ENCODE measurements at regions not wholly inside any gene's neighbourhood (a gene's known extent, or its start where the extent isn't known, plus 50 kb on each side); places are given as distances from the start of the nearest gene placed in this dataset.

GRCh38 chr9:22217254-22217653, 208.1 kb upstream of the CDKN2B start:
- in situ Hi-C loops (cut with HindIII; ENCODE audit: low sequenced_read_pairs): no loop called here

GRCh38 chr9:22225856-22226255, 216.8 kb upstream of the CDKN2B start:
- in situ Hi-C loops (cut with HindIII; ENCODE audit: low sequenced_read_pairs): loop anchor here (25.0 kb wide), 1 partner anchor 189 kb away; no protein-coding TSS in a partner anchor

DNA sequence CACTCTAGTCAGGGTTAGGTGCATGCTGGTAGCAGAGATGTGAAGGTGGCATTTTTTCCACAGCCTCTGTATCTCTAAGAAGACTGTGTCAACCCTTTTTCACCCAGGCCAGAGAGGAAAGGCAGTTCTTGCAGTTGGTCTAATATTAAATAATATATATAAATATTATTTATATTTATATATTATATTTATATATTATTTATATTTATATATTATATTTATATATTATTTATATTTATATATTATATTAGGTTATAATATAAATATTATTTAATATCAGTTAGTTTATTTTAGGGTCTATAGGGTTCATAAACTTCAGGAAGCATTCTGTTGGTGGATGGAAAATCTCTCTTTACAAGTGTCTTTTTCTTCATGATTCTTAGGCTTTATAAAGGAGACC, 218.6 kb upstream of the DMRTA1 start:
- in situ Hi-C loops (cut with HindIII; ENCODE audit: low sequenced_read_pairs): loop anchor here (25.0 kb wide), 1 partner anchor 191 kb away; no protein-coding TSS in a partner anchor

GRCh38 chr9:22228542-22228941, 218.1 kb upstream of the DMRTA1 start:
- in situ Hi-C loops (cut with HindIII; ENCODE audit: low sequenced_read_pairs): loop anchor here (25.0 kb wide), 1 partner anchor 191 kb away; no protein-coding TSS in a partner anchor

DNA sequence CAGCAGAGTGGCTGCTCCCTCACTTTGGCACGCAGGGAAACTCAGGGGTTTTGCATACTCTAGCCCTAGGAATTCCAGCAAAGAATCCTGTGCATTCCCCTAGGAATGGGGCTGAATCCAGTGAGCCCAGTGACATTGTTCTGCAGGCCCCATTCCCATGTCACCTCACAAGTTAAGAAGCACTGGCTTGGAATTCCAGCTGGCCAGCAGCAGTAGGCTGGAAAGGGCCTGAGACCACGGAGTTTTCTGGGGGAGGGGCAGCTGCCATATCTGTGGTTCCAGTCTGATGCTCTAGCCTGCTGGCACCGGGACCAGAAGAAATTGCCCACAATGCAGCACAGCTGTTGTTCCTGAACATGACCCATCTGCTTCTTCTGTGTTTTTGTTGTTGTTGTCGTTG, 217.6 kb upstream of the DMRTA1 start:
- in situ Hi-C loops (cut with HindIII; ENCODE audit: low sequenced_read_pairs): loop anchor here (25.0 kb wide), 1 partner anchor 192 kb away; no protein-coding TSS in a partner anchor

GRCh38 chr9:22231309-22231708, 215.3 kb upstream of the DMRTA1 start:
- in situ Hi-C loops (cut with HindIII; ENCODE audit: low sequenced_read_pairs): loop anchor here (25.0 kb wide), 1 partner anchor 194 kb away; no protein-coding TSS in a partner anchor

- in situ Hi-C loops (cut with HindIII; ENCODE audit: low sequenced_read_pairs): loop anchor here (25.0 kb wide), 1 partner anchor 196 kb away; no protein-coding TSS in a partner anchor
These were observed 213.7 kb upstream of the DMRTA1 start for GRCh38 chr9:22232971-22233370.

DNA sequence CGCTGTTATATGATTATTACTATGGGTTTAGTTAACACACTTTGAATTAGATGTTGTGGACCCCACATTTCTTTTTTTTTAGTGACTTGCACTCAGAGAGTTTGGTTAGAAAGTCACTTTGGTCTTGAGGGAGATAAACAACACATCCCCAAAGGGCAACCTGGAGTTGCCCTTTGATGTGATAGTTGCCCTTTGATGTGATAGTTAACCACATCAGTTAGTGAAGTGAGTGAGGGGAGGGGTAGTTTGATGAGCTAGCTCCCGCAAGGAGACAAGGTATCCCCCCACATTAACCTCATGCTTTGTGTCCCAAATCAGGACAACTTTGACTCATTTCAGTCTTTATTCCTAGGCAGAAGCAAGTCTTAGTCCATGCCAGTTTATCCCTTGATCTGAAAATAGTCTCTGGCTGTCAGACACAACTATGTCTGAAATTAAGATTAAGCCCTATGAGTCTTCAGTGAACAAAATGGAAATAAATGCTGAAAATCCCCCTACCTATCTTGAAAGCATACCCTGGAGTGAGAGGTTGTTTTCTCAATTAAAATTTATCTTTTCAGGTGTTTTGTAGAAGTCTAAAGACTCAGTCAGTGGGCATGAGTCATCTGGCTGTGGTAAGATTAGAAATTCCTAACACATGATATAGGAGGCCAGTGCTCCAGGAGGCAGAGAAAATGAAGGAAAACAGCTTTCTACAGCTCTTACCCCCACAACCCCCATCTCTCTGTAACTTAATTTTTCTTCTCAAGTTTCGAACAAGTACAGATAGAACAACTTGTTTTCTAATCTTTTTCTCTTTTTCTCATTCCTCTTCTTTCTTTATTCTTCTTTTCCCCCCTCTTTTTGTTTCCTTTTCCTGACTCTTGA, 208.9 kb upstream of the DMRTA1 start:
- in situ Hi-C loops (cut with HindIII; ENCODE audit: low sequenced_read_pairs): loop anchor here (25.0 kb wide), 1 partner anchor 200 kb away; no protein-coding TSS in a partner anchor

GRCh38 chr9:22238809-22239684, 207.6 kb upstream of the DMRTA1 start:
- in situ Hi-C loops (cut with HindIII; ENCODE audit: low sequenced_read_pairs): loop anchor here (25.0 kb wide), 1 partner anchor 202 kb away; no protein-coding TSS in a partner anchor

DNA sequence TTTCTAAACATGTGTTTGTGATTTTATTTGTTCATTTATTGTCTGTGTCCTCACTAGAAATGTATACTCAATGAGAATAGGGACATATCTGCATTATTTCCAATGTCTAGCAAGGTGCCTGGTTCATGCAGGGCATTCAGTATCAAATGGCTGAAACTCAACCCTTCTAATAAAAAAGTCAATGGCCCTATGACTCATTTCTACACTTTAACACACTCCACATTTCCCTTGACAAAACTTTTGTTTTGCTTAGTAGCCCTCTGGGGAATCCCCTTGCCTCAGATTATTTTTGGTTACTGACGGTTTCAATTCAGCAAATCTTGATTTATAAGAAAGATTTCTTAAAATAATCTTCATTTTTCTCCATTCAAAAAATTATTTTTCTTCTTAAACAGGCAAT, 206.0 kb upstream of the DMRTA1 start:
- in situ Hi-C loops (cut with HindIII; ENCODE audit: low sequenced_read_pairs): loop anchor here (25.0 kb wide), 1 partner anchor 203 kb away; no protein-coding TSS in a partner anchor

DNA sequence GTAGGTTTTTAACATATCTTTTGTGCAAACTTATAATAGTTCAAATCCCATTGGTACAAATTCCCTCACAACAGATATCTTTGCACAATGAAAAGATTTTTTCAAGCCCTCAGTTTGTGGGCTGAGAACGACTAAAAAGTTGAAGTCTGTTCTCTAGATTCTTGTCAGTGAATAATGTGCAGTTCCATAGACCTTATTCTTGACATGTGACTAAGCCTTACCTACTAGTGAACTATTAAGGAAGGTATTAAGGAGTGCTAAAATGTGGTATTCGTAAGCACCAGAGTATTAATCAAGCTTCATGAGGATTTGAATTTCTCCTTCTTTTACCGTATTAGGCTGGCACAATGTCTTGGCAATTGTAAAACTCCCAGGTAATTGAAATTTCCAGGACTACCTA, 205.6 kb upstream of the DMRTA1 start:
- in situ Hi-C loops (cut with HindIII; ENCODE audit: low sequenced_read_pairs): loop anchor here (25.0 kb wide), 1 partner anchor 204 kb away; no protein-coding TSS in a partner anchor

GRCh38 chr9:22241611-22242010, 205.0 kb upstream of the DMRTA1 start:
- in situ Hi-C loops (cut with HindIII; ENCODE audit: low sequenced_read_pairs): loop anchor here (25.0 kb wide), 1 partner anchor 204 kb away; no protein-coding TSS in a partner anchor

DNA sequence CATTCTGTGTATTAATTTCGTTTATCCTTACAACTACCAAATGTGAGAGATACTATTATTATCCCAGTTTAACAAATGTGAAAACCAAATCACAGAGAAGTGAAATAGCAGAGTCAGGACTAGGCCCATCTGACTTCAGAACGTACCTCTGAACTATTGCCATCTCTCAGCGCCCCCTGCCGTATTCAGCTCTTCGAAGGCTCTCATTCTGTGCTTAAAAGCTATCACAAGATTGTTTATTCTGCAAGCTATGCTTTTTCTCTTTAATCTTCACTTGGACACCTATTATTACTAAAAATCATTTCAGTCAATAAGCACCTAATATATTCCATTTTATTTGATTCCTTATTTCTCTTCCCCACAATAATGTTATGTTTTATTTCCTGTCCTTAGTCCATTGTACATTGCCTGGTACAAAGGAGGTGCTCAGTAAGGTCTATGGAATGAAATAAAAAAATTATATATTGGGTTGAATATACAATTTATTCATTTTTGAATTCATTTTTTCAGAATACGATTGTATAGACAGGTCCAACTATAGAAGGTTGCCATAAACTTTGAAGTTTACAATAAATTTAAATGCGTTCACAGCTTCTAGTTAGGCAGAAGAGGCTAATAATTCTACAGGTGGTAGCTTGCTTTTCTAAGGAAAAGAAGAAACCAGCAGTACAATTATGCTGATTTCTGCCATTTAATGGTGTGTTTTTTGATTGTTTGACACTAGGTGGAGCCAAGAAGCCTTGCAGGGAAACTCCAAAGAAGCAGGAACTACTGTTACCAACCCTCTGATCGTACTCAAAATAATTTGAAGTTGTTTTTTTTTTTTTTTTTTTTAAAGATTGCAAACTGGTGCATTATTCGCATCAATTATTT, 202.2 kb upstream of the DMRTA1 start:
- in situ Hi-C loops (cut with HindIII; ENCODE audit: low sequenced_read_pairs): loop anchor here (25.0 kb wide), 1 partner anchor 207 kb away; no protein-coding TSS in a partner anchor

DNA sequence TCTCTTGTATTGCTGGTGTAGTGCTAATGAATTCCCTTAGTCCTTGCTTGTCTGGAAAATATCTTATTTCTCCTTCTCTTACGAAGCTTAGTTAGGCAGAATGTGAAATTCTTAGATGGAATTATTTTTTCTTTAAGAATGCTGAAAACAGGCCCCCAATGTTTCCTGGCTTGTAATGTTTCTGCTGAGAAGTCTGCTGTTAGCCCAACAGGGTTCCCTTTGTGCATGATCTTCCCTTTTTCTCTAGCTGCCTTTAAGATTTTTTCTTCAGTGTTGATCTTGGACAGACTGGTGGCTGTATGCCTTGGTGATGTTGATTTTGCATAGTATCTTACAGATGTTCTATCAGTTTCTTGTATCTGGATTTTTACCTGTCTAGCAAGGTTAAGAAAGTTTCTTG, 191.3 kb upstream of the DMRTA1 start:
- in situ Hi-C loops (cut with HindIII; ENCODE audit: low sequenced_read_pairs): loop anchor here (10.0 to 25.0 kb wide), 2 partner anchors 143 to 441 kb away; no protein-coding TSS in a partner anchor

GRCh38 chr9:22256381-22256780, 190.2 kb upstream of the DMRTA1 start:
- in situ Hi-C loops (cut with HindIII; ENCODE audit: low sequenced_read_pairs): loop anchor here (10.0 to 25.0 kb wide), 2 partner anchors 144 to 442 kb away; no protein-coding TSS in a partner anchor

- in situ Hi-C loops (cut with HindIII; ENCODE audit: low sequenced_read_pairs): loop anchor here (10.0 to 25.0 kb wide), 2 partner anchors 145 to 442 kb away; no protein-coding TSS in a partner anchor
These were observed 189.4 kb upstream of the DMRTA1 start for GRCh38 chr9:22257026-22257816.

DNA sequence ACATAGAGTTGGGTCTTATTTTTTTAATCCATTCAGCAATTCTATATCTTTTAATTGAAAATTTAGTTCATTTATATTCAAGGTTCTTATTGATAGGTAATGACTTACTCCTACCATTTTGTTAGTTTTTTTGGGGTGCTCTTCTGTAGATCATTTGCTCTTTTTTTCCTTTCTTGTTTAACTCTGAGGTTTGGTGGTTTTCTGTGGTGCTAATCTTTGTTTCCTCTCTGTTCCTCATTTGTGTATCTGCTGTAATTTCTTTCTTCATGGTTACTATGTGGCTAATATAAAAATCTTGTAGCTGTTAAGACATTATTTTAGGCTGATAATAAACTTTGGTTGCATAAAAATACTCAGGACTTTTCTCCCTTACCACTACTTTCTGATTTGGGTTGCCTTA, 181.6 kb upstream of the DMRTA1 start:
- in situ Hi-C loops (cut with HindIII; ENCODE audit: low sequenced_read_pairs): loop anchor here (25.0 kb wide), 1 partner anchor 153 kb away; no protein-coding TSS in a partner anchor

DNA sequence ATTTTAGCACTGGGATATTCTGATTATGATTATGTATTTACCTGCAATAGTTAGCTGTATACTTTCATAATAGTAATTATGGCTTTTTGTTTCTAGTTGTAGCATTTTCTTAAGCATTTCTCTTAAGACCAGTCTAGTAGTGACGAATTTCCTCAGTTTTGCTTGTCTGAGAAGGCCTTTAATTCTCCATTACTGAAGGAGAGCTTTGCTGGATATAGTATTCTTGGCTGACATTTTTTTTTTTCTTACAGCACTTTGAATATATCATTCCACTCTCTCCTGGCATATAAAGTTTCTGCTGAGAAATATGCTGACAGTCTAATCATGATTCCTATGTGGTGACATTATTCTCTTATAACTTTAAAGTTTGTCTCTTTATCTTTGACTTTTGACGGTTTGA, 181.1 kb upstream of the DMRTA1 start:
- in situ Hi-C loops (cut with HindIII; ENCODE audit: low sequenced_read_pairs): loop anchor here (25.0 kb wide), 1 partner anchor 153 kb away; no protein-coding TSS in a partner anchor

DNA sequence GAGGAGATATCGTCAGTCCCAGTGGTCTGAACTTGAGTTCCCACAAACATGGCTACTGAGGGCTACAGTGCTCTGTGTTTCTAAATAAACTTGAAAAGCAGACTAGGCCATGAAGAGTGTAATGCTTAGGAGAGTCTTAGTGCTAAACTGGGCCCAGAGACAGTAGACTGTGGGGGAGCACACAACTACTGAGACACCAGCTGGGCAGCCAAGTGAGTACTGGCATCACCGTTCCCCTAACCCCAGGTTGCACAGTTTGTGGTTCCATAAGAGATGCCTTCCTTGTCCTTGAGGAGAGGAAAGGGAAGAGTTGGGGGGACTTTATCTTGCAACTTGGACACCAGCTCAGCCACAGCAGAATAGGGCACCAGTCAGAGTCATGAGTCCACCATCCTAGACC, 172.1 kb upstream of the DMRTA1 start:
- in situ Hi-C loops (cut with HindIII; ENCODE audit: low sequenced_read_pairs): loop anchor here (25.0 kb wide), 1 partner anchor 162 kb away; no protein-coding TSS in a partner anchor
